ENCODE measurements at regions not wholly inside any gene's neighbourhood (a gene's known extent, or its start where the extent isn't known, plus 50 kb on each side); places are given as distances from the start of the nearest gene placed in this dataset.

- TF ChIP-seq POLR2A (IDR thresholded peaks at IDR 0.05) (no peak), CTCF (IDR thresholded peaks at IDR 0.05) (no peak)
Observed at GRCh38 chrX:65589304-65589703, 54.7 kb upstream of the LAS1L start.

Measured in stomach (tissue), 4 donors.